ENCODE measurements at regions not wholly inside any gene's neighbourhood (a gene's known extent, or its start where the extent isn't known, plus 50 kb on each side); places are given as distances from the start of the nearest gene placed in this dataset.

- no peak for TF ChIP-seq EZH2 (IDR thresholded peaks at IDR 0.05)
- no peak for TF ChIP-seq SIN3A (IDR thresholded peaks at IDR 0.05; ENCODE audit: low read depth)
- no peak for TF ChIP-seq SP1 (IDR thresholded peaks at IDR 0.05; ENCODE audit: low read depth)
- TF ChIP-seq ATF3 (IDR thresholded peaks at IDR 0.05), result no peak
- no peak for TF ChIP-seq POLR2AphosphoS5 (IDR thresholded peaks at IDR 0.05; ENCODE audit: low read depth, low read length)
- no peak for TF ChIP-seq ZBTB33 (IDR thresholded peaks at IDR 0.05; ENCODE audit: extremely low read depth, insufficient replicate concordance, low read length)
- TF ChIP-seq CTCF (IDR thresholded peaks at IDR 0.05 in 2 of 3, conservative IDR thresholded peaks at IDR 0.05 in 1 of 3; ENCODE audit: borderline replicate concordance in 1 of 3, insufficient read depth in 1 of 3, low read depth in 2 of 3, low read length in 2 of 3), result no peak
- TF ChIP-seq ELF1 (IDR thresholded peaks at IDR 0.05; ENCODE audit: borderline replicate concordance, low read depth), result no peak
- no peak for TF ChIP-seq YY1 (IDR thresholded peaks at IDR 0.05; ENCODE audit: extremely low read depth, insufficient replicate concordance, low read depth, low read length)
- no peak for TF ChIP-seq POLR2A (IDR thresholded peaks at IDR 0.05; ENCODE audit: borderline replicate concordance, extremely low read depth, insufficient read depth, insufficient read length)
- no peak for TF ChIP-seq SRF (IDR thresholded peaks at IDR 0.05; ENCODE audit: low read depth)
- no peak for TF ChIP-seq JUND (IDR thresholded peaks at IDR 0.05)
These were observed 302.7 kb downstream of the PIK3R1 start for GRCh38 chr5:68518286-68518685.

All from HCT116 (cell line).